AG09309 (cell line): ENCODE measurements at regions not wholly inside any gene's neighbourhood (a gene's known extent, or its start where the extent isn't known, plus 50 kb on each side); places are given as distances from the start of the nearest gene placed in this dataset.

Experiments used
- DNase-seq: peaks from one replicate; pipeline ENCODE4 v3.0.0-alpha.2; 2010; ENCODE audit warnings: low read depth
- H3K4me3 ChIP-seq: 2 replicates; pipeline ENCODE4 v1.5.1; 2011; ENCODE audit warnings: mild to moderate bottlenecking, low read depth, low read length, moderate library complexity; ENCODE audit not compliant: control insufficient read depth
- TF ChIP-seq, protein P1 (sequence below): IDR thresholded peaks from 2 replicates; pipeline ENCODE4 v1.5.1; 2011; ENCODE audit warnings: mild to moderate bottlenecking, low read depth, low read length, inconsistent platforms; ENCODE audit not compliant: insufficient read depth, control insufficient read depth; ENCODE audit errors: missing control alignments

DNA sequence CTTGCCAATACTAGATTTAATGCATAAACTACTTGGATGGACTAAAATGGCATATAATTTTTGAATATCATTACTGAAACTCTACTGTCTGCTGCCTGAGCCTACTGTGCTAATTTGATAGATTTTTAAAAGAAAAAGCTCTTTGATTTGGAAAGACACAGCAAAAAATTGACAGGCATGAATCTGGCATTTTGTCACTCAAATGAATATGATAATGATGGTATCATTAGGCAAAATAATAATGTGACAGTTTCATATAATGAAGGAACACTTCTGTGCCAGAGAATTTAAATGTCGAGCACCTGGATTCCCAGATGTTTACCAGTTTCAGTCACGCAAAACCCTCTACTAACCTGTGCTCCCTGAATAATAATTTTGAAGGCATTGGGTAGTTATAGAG, 60.0 kb upstream of the SLC13A1 start:
- no peak overlapping the region for H3K4me3 ChIP-seq
- TF ChIP-seq, protein P1, sequence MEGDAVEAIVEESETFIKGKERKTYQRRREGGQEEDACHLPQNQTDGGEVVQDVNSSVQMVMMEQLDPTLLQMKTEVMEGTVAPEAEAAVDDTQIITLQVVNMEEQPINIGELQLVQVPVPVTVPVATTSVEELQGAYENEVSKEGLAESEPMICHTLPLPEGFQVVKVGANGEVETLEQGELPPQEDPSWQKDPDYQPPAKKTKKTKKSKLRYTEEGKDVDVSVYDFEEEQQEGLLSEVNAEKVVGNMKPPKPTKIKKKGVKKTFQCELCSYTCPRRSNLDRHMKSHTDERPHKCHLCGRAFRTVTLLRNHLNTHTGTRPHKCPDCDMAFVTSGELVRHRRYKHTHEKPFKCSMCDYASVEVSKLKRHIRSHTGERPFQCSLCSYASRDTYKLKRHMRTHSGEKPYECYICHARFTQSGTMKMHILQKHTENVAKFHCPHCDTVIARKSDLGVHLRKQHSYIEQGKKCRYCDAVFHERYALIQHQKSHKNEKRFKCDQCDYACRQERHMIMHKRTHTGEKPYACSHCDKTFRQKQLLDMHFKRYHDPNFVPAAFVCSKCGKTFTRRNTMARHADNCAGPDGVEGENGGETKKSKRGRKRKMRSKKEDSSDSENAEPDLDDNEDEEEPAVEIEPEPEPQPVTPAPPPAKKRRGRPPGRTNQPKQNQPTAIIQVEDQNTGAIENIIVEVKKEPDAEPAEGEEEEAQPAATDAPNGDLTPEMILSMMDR = no peak
- no peak for DNase-seq
